SK-N-SH treated with all-trans-retinoic acid at 6 μM for 48 hours (cell line): ENCODE measurements at regions not wholly inside any gene's neighbourhood (a gene's known extent, or its start where the extent isn't known, plus 50 kb on each side); places are given as distances from the start of the nearest gene placed in this dataset.

Source experiments
- ATAC-seq: fragments of 200-7000 bp; cut with Tn5 transposase; 3 replicates; pipeline ENCODE4 v1.9.1; 2020; ENCODE audit warnings: mild to moderate bottlenecking, moderate library complexity
- ARNTL ChIP-seq: fragments of 450-650 bp; formaldehyde crosslinking; IDR thresholded peaks from 2 replicates; pipeline ENCODE4 v1.5.0; 2020; ENCODE audit warnings: low read depth, mild to moderate bottlenecking, moderate library complexity, borderline replicate concordance
- BACH2 ChIP-seq: fragments of 250-450 bp; sonication (Bioruptor Pico); IDR thresholded peaks from 2 replicates; pipeline ENCODE4 v1.9.0; 2021; ENCODE audit warnings: mild to moderate bottlenecking, borderline replicate concordance
- CREB5 ChIP-seq: fragments of 250-450 bp; sonication (Bioruptor Pico); IDR thresholded peaks from 2 replicates; pipeline ENCODE4 v1.5.1; 2020; ENCODE audit warnings: low read depth, mild to moderate bottlenecking, moderate library complexity
- CSDC2 ChIP-seq: fragments of 250-450 bp; sonication (Bioruptor Pico); IDR thresholded peaks from 2 replicates; pipeline ENCODE4 v1.5.0; 2020; ENCODE audit warnings: mild to moderate bottlenecking, moderate library complexity
- CSRNP3 ChIP-seq: fragments of 250-450 bp; sonication (Bioruptor Pico); IDR thresholded peaks from 2 replicates; pipeline ENCODE4 v1.5.1; 2021; ENCODE audit warnings: mild to moderate bottlenecking, moderate library complexity
- GLIS3 ChIP-seq: fragments of 250-450 bp; sonication (Bioruptor Pico); IDR thresholded peaks from 2 replicates; pipeline ENCODE4 v1.5.0; 2020; ENCODE audit warnings: mild to moderate bottlenecking, moderate library complexity
- ISL1 ChIP-seq: fragments of 250-450 bp; sonication (Bioruptor Pico); IDR thresholded peaks from 2 replicates; pipeline ENCODE4 v2.1.2; 2022; ENCODE audit warnings: mild to moderate bottlenecking, moderate library complexity
- OSR1 ChIP-seq: fragments of 250-450 bp; sonication (Bioruptor Pico); IDR thresholded peaks from 2 replicates; pipeline ENCODE4 v1.8.0; 2022; ENCODE audit warnings: moderate library complexity, mild to moderate bottlenecking, inconsistent platforms
- PATZ1 ChIP-seq: fragments of 250-450 bp; sonication (Bioruptor Pico); IDR thresholded peaks from 2 replicates; pipeline ENCODE4 v1.8.0; 2020; ENCODE audit warnings: mild to moderate bottlenecking, moderate library complexity, borderline replicate concordance
- POU6F1 ChIP-seq: fragments of 250-450 bp; sonication (Bioruptor Pico); IDR thresholded peaks from 2 replicates; pipeline ENCODE4 v1.8.0; 2021; ENCODE audit warnings: low read depth, mild to moderate bottlenecking, moderate library complexity, borderline replicate concordance
- PPARA ChIP-seq: fragments of 250-450 bp; sonication (Bioruptor Pico); IDR thresholded peaks from 2 replicates; pipeline ENCODE4 v1.5.0; 2020; ENCODE audit warnings: mild to moderate bottlenecking, borderline replicate concordance
- RARB ChIP-seq: fragments of 250-450 bp; sonication (Bioruptor Pico); IDR thresholded peaks from 2 replicates; pipeline ENCODE4 v1.8.0; 2021; ENCODE audit warnings: mild to moderate bottlenecking, moderate library complexity
- SNAI2 ChIP-seq: fragments of 250-450 bp; sonication (Bioruptor Pico); IDR thresholded peaks from 2 replicates; pipeline ENCODE4 v1.5.0; 2020; ENCODE audit warnings: mild to moderate bottlenecking, moderate library complexity
- TOX ChIP-seq: fragments of 250-450 bp; sonication (Bioruptor Pico); IDR thresholded peaks from 2 replicates; pipeline ENCODE4 v1.8.0; 2021; ENCODE audit warnings: mild to moderate bottlenecking, moderate library complexity, borderline replicate concordance
- TSHZ2 ChIP-seq: fragments of 250-450 bp; sonication (Bioruptor Pico); IDR thresholded peaks from 2 replicates; pipeline ENCODE4 v1.5.0; 2020; ENCODE audit warnings: mild to moderate bottlenecking, moderate library complexity
- ZFP3 ChIP-seq: fragments of 250-450 bp; sonication (Bioruptor Pico); IDR thresholded peaks from 2 replicates; pipeline ENCODE4 v1.5.0; 2020; ENCODE audit warnings: mild to moderate bottlenecking, moderate library complexity
- ZNF565 ChIP-seq: fragments of 450-650 bp; formaldehyde crosslinking; conservative IDR thresholded peaks from 2 replicates; pipeline ENCODE4 v1.5.0; 2020; ENCODE audit warnings: low read depth, mild to moderate bottlenecking, moderate library complexity
- ZNF70 ChIP-seq: fragments of 450-650 bp; formaldehyde crosslinking; IDR thresholded peaks from 2 replicates; pipeline ENCODE4 v1.5.0; 2020; ENCODE audit warnings: mild to moderate bottlenecking, moderate library complexity

GRCh38 chr1:218850367-218850766, 323.3 kb upstream of the LYPLAL1 start:
- ATAC-seq: no peak
- TF ChIP-seq ISL1 (CRISPR knock-in tag) (no peak), BACH2 (CRISPR knock-in tag) (no peak), CREB5 (CRISPR knock-in tag) (no peak), PATZ1 (no peak), ZNF565 (CRISPR knock-in tag) (no peak), ARNTL (CRISPR knock-in tag) (no peak)

GRCh38 chr1:218851586-218851985, 322.1 kb upstream of the LYPLAL1 start:
- peak; percentile 76 for ATAC-seq
- TF ChIP-seq CSRNP3 (no peak), RARB (CRISPR knock-in tag) (no peak), BACH2 (CRISPR knock-in tag) (no peak), SNAI2 (CRISPR knock-in tag) (no peak), PPARA (CRISPR knock-in tag) (no peak), OSR1 (CRISPR knock-in tag) (no peak), ARNTL (CRISPR knock-in tag) (no peak)

GRCh38 chr1:218852527-218852926, 321.2 kb upstream of the LYPLAL1 start:
- peak; percentile 39; the same call in 2 of the 3 replicates for ATAC-seq
- no peak for TF ChIP-seq PATZ1
- TF ChIP-seq ZFP3 (CRISPR knock-in tag): no peak
- no peak for TF ChIP-seq GLIS3 (CRISPR knock-in tag)
- TF ChIP-seq CSRNP3: no peak
- no peak for TF ChIP-seq TSHZ2 (CRISPR knock-in tag)
- TF ChIP-seq CSDC2 (CRISPR knock-in tag): no peak
- TF ChIP-seq ZNF565 (CRISPR knock-in tag): no peak
- TF ChIP-seq RARB (CRISPR knock-in tag): no peak
- no peak for TF ChIP-seq POU6F1 (CRISPR knock-in tag)
- no peak for TF ChIP-seq TOX (CRISPR knock-in tag)
- TF ChIP-seq ZNF70: no peak
